GM18868 (cell line): ENCODE measurements at regions not wholly inside any gene's neighbourhood (a gene's known extent, or its start where the extent isn't known, plus 50 kb on each side); places are given as distances from the start of the nearest gene placed in this dataset.
"Not testable (repeated sequence)": the region's sequence is repeated elsewhere in the genome, so short reads cannot be mapped to it uniquely, and the experiment has no call there.

Experiments used
- ATAC-seq: cut with Tn5 transposase; IDR thresholded peaks from one replicate; pipeline ENCODE4 v1.9.1; 2021; ENCODE audit warnings: mild to moderate bottlenecking, moderate library complexity; ENCODE audit not compliant: unreplicated experiment

DNA sequence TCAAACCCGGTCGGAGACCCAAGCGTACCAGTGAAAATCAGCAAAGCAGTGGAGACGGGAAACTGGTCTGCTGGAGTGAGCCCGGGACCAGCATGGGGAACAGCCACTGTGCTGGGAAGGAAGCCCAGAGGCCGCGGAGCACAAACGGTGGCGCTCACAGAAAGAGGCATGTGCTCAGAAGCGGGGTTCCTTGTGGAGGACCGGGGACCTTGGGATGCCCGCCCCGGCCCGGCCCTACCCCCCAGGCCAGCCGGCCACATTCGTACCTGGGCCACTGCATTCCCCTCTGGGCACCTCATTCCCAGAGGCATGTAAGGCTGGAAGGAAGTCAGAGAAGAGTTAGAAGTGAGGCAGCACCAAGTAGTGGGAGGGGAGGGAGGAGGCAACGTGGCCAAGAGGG lies 79.3 kb downstream of the RFLNA start:
- no peak for ATAC-seq

- not testable (repeated sequence) for ATAC-seq
Measured at GRCh38 chr12:124373701-124374100, 78.8 kb downstream of the RFLNA start.

DNA sequence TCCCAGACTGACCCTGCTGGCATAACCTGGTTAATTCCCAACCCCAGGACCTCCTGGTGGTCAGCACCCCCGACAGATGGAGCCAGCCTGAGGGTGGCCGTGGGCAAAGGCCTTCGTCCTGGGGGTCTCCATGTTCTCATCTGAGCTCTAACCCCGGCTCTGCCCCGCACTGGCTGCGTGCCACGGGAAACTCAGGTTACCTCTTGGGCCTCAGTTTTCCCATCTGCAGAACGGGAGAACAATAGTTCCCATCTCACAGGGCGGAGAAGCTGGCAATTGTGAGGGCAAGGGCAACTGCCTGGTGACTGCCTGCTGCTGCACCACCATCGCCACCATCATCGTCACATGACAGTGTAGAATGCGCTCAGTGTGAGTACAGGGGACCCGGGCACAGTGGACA lies 77.9 kb downstream of the RFLNA start:
- ATAC-seq, result no peak

DNA sequence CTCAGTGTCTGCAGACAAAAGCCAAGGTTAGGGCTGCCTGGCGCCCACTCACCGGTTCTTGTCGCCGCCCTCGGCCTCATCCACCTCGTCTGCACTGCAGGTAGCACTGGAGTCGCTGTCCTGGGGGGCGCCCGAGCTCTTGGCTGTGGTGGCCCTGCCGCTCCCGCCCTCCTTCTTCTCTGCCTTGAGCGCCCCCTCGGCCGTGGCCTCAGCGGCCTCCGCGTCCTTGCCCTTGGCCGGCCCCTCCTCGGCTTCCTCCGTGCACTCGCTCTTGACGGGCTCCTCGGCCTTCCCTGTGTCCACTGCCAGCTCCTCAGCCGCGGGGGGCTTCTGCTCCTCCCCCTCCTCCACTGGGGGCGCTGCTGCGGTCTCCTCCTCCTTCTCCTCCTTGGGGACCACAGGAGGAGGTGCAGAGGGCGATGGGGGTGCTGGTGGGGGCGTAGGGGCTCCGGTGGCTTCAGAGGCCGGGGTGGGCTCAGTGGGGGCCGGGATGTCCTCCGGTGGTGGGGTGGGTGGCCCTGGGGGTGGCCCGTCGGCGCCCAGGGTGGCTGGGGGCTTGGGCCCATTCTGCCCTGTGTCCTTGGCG lies 77.2 kb downstream of the RFLNA start:
- no peak for ATAC-seq

- no peak for ATAC-seq
Measured at GRCh38 chr12:124371366-124371765, 76.5 kb downstream of the RFLNA start.

- no peak for ATAC-seq
Measured at GRCh38 chr12:124370851-124371250, 76.0 kb downstream of the RFLNA start.

- no peak for ATAC-seq
Measured at GRCh38 chr12:124370384-124370783, 75.5 kb downstream of the RFLNA start.

DNA sequence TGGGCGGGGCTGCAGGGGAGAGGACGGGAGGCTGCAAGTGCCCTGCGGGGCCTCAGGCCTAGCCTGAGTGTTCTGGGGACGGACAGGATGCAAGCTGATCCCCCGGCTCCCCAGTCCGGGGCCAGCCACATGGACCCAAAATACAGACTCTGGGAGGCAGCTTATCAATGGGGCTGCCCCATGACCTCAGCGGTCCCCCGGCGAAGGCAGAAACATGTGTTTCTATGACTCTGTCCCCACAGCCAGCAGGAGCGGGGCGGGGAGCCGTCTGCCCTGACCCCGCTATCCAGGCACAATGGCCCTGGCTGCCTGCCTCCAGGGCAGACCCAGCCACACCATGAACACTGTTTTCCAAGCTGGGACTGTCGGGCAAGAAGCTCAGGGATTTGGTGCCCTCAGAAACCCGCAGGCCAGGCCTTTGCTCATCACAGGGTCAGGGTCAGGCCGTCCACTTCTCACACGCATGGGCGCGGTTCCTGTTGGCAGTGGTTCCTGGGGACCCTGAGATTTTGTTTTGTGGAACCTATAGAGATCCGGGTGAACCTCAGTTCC lies 75.0 kb downstream of the RFLNA start:
- ATAC-seq, result no peak

- no peak for ATAC-seq
Measured at GRCh38 chr12:124369055-124369826, 74.3 kb downstream of the RFLNA start.

DNA sequence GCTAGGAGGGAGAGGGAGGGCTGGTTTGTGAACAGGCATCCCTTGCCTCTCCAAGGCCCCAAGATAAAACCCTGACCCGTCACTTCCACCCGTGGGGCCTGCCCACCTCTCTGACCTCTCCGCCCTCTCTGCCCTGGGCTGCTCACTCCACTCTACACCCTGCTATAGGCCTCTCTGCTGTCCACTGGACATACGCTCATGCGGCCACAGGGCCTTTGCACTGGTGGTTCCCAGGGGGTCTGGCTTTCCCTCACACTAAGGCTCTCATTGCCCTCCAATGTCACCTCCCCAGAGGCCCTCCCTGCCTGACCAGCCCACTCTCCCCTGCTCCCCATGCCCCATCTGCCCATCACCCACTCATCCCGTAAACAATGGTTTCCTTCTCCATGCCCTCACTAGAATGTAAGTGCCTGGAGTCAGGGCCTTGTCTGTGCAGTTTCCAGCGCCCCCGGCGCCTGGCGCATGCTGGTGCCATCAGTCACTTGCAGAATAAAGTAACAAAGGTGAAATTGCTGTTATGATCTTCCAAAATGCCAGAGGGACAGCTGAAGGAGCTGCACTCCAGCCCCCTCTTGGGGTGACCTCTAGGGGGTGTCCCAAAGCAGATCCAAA lies 73.6 kb downstream of the RFLNA start:
- ATAC-seq, result no peak

DNA sequence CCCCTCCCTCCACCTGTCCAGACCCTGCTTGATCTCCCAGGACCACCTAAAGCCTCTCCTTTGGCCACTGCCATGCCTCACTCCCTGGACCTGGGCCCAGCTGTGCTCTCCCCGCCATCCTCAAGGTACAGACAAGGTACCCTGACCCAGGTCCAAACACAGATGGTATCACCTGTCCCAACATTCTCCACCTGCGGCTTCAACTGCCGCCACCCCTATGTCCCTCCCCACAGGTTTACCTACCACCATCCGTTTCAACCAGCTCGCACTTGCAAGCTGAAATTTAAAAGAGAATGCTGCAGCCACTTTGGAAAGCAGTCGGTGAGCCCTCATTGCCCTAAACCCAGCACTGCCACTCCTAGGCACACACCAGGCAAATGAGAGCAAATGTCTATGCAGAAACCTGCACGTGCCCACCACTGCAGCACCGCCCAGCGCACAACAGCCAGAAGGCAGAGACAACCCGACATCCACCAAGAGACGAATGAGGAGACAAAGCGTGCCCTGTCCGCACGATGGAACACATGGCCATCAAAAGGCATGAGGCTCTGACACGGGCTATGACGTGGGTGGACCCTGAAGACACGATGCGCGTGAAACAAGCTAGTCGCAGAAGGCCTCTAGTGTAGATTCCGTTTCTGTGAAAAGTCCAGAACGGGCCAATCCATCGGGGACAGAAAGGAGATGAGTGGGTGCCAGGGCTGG lies 71.0 kb downstream of the RFLNA start:
- ATAC-seq, result no peak
